GM23338 (cell line): ENCODE measurements at regions not wholly inside any gene's neighbourhood (a gene's known extent, or its start where the extent isn't known, plus 50 kb on each side); places are given as distances from the start of the nearest gene placed in this dataset.
A peak's percentile ranks its signal among the peaks of the same experiment; 100 is the strongest.

Experiments
- ATAC-seq: fragments of 200-7000 bp; cut with Tn5 transposase; 3 replicates; pipeline ENCODE4 v1.9.1; 2020
- DNase-seq: peaks from one replicate; pipeline ENCODE4 v3.0.0-alpha.2; 2015; ENCODE audit warnings: low spot score
- H2AFZ ChIP-seq: fragments of 200-600 bp; sonication (generic); 2 replicates; pipeline ENCODE4 v1.8.0; 2016; ENCODE audit warnings: antibody characterized with exemption, mild to moderate bottlenecking, moderate library complexity
- H3F3A ChIP-seq: fragments of 200-600 bp; sonication (generic); replicated peaks from 2 replicates; pipeline ENCODE4 v1.8.0; 2017; ENCODE audit warnings: antibody characterized with exemption, mixed run types, low read depth
- H3K27ac ChIP-seq: fragments of 200-600 bp; sonication (generic); 2 replicates; pipeline ENCODE4 v1.6.1; 2016; ENCODE audit warnings: low read depth
- H3K27me3 ChIP-seq: fragments of 200-600 bp; sonication (generic); 2 replicates; pipeline ENCODE4 v1.8.0; 2016; ENCODE audit warnings: mild to moderate bottlenecking, mixed run types, moderate library complexity; ENCODE audit not compliant: insufficient read depth
- H3K36me3 ChIP-seq: fragments of 200-600 bp; sonication (generic); 2 replicates; pipeline ENCODE4 v1.8.0; 2016; ENCODE audit warnings: mild to moderate bottlenecking; ENCODE audit not compliant: insufficient read depth
- H3K4me1 ChIP-seq: fragments of 200-600 bp; sonication (generic); 2 replicates; pipeline ENCODE4 v1.8.0; 2016; ENCODE audit warnings: mild to moderate bottlenecking, moderate library complexity; ENCODE audit not compliant: insufficient read depth
- H3K4me2 ChIP-seq: fragments of 200-600 bp; sonication (generic); 2 replicates; pipeline ENCODE4 v1.7.1; 2017; ENCODE audit warnings: mixed run types
- H3K4me3 ChIP-seq: fragments of 200-600 bp; sonication (generic); 2 replicates; pipeline ENCODE4 v1.6.1; 2016; ENCODE audit warnings: mixed run types
- H3K79me2 ChIP-seq: fragments of 200-600 bp; sonication (generic); replicated peaks from 2 replicates; pipeline ENCODE4 v1.8.0; 2017; ENCODE audit warnings: mild to moderate bottlenecking; ENCODE audit not compliant: insufficient read depth
- H3K9me2 ChIP-seq: fragments of 200-600 bp; sonication (generic); 2 replicates; pipeline ENCODE4 v1.8.0; 2017; ENCODE audit not compliant: insufficient read depth
- H4K20me1 ChIP-seq: fragments of 200-600 bp; sonication (generic); replicated peaks from 2 replicates; pipeline ENCODE4 v1.8.0; 2017; ENCODE audit warnings: mild to moderate bottlenecking; ENCODE audit not compliant: insufficient read depth
- H3K27ac Mint-ChIP-seq: 2 replicates; pipeline ENCODE4 v1.8.0; 2020; ENCODE audit warnings: inconsistent platforms, mild to moderate bottlenecking, moderate library complexity, mixed read lengths
- H3K27me3 Mint-ChIP-seq: 3 replicates; pipeline ENCODE4 v1.8.0; 2022; ENCODE audit warnings: low read depth, mild to moderate bottlenecking, moderate library complexity, mixed read lengths, inconsistent platforms; ENCODE audit not compliant: insufficient read depth, poor library complexity
- H3K36me3 Mint-ChIP-seq: 3 replicates; pipeline ENCODE4 v1.8.0; 2021; ENCODE audit warnings: low read depth, mild to moderate bottlenecking, inconsistent platforms, moderate library complexity, mixed read lengths
- H3K4me1 Mint-ChIP-seq: 3 replicates; pipeline ENCODE4 v1.8.0; 2020; ENCODE audit warnings: mild to moderate bottlenecking, inconsistent platforms, mixed read lengths
- H3K4me3 Mint-ChIP-seq: 3 replicates; pipeline ENCODE4 v1.8.0; 2021; ENCODE audit warnings: moderate library complexity, mild to moderate bottlenecking, inconsistent platforms, mixed read lengths
- H3K9me3 Mint-ChIP-seq: 3 replicates; pipeline ENCODE4 v1.8.0; 2020; ENCODE audit warnings: moderate library complexity, mild to moderate bottlenecking, inconsistent platforms, mixed read lengths
- CREB1 ChIP-seq: fragments of 250-450 bp; sonication (Bioruptor Pico); IDR thresholded peaks from 2 replicates; pipeline ENCODE4 v1.5.0; 2020; ENCODE audit warnings: low read depth, mild to moderate bottlenecking, moderate library complexity
- CTCF ChIP-seq, 2 experiments: fragments of 200-600 bp in 1 of 2; sonication (generic) in 1 of 2; conservative IDR thresholded peaks; 2 replicates each; pipeline versions ENCODE4 v1.5.1 to v1.6.1; 2016 to 2017; ENCODE audit warnings: antibody characterized with exemption in 2 of 2, low read depth in 2 of 2, mild to moderate bottlenecking in 2 of 2, moderate library complexity in 1 of 2
- ETS1 ChIP-seq: IDR thresholded peaks from 2 replicates; pipeline ENCODE4 v1.6.1; 2016; ENCODE audit warnings: antibody characterized with exemption
- EZH2 ChIP-seq: fragments of 200-600 bp; sonication (generic); IDR thresholded peaks from one replicate; pipeline ENCODE4 v1.8.0; 2017; ENCODE audit warnings: antibody characterized with exemption, mild to moderate bottlenecking, low read depth; ENCODE audit not compliant: unreplicated experiment
- EZH2phosphoT487 ChIP-seq: fragments of 200-600 bp; sonication (generic); IDR thresholded peaks from one replicate; pipeline ENCODE4 v1.8.1; 2018; ENCODE audit warnings: antibody characterized with exemption; ENCODE audit not compliant: unreplicated experiment
- JUNB ChIP-seq: IDR thresholded peaks from one replicate; pipeline ENCODE4 v1.6.1; 2016; ENCODE audit warnings: antibody characterized with exemption; ENCODE audit not compliant: unreplicated experiment
- NANOG ChIP-seq: IDR thresholded peaks from 2 replicates; pipeline ENCODE4 v1.6.1; 2016; ENCODE audit warnings: antibody characterized with exemption, borderline replicate concordance
- POLR2AphosphoS5 ChIP-seq: IDR thresholded peaks from 2 replicates; pipeline ENCODE4 v1.6.1; 2016; ENCODE audit warnings: antibody characterized with exemption, low read depth
- REST ChIP-seq: IDR thresholded peaks from one replicate; pipeline ENCODE4 v1.6.1; 2018; ENCODE audit warnings: antibody characterized with exemption; ENCODE audit not compliant: unreplicated experiment
- STAT1 ChIP-seq: IDR thresholded peaks from one replicate; pipeline ENCODE4 v1.6.1; 2016; ENCODE audit warnings: antibody characterized with exemption; ENCODE audit not compliant: unreplicated experiment
- ZNF114 ChIP-seq: fragments of 250-450 bp; sonication (Bioruptor Pico); IDR thresholded peaks from 2 replicates; pipeline ENCODE4 v1.5.0; 2020; ENCODE audit warnings: mild to moderate bottlenecking, moderate library complexity
- ZNF331 ChIP-seq: fragments of 250-450 bp; sonication (Bioruptor Pico); IDR thresholded peaks from 2 replicates; pipeline ENCODE4 v1.5.0; 2020; ENCODE audit warnings: low read depth, mild to moderate bottlenecking, moderate library complexity
- ZNF462 ChIP-seq: fragments of 250-450 bp; sonication (Bioruptor Pico); IDR thresholded peaks from 2 replicates; pipeline ENCODE4 v1.5.0; 2020; ENCODE audit warnings: mild to moderate bottlenecking, moderate library complexity

- Histone ChIP-seq H3K27ac (no peak overlapping the region), H3K4me2 (no peak overlapping the region), H3K79me2 (no peaks in the 10 kb centered on the region), H3K9me2 (no peaks in the 10 kb centered on the region; the same call in 1 of the 2 replicates), H3K4me1 (peaks cover 4% of the 10 kb centered on the region; the same call in 1 of the 2 replicates), H3F3A (no peaks in the 10 kb centered on the region), H2AFZ (peak overlapping the region; percentile 18; the same call in 1 of the 2 replicates), H3K4me3 (no peak overlapping the region), H3K36me3 (no peaks in the 10 kb centered on the region), H3K27me3 (no peaks in the 10 kb centered on the region), H4K20me1 (no peaks in the 10 kb centered on the region)
- peaks cover 5% of the 10 kb centered on the region; the same call in 2 of the 3 replicates for H3K4me1 Mint-ChIP-seq
- no peaks in the 10 kb centered on the region for H3K9me3 Mint-ChIP-seq
- peak overlapping the region; percentile 28; the same call in 1 of the 2 replicates for H3K27ac Mint-ChIP-seq
- ATAC-seq (no peak), DNase-seq (no peak)
- TF ChIP-seq EZH2phosphoT487 (no peak), ZNF462 (CRISPR knock-in tag) (no peak), ZNF331 (no peak), POLR2AphosphoS5 (no peak), STAT1 (no peak), NANOG (no peak), CTCF (conservative IDR thresholded peaks at IDR 0.05; ENCODE audit: low read depth in 2 of 2) (no peak), REST (no peak), ZNF114 (CRISPR knock-in tag) (no peak), JUNB (no peak), ETS1 (no peak), CREB1 (CRISPR knock-in tag) (no peak), EZH2 (no peak)
- H3K36me3 Mint-ChIP-seq: no peaks in the 10 kb centered on the region; the same call in 2 of the 3 replicates
- no peaks in the 10 kb centered on the region for H3K27me3 Mint-ChIP-seq
- H3K4me3 Mint-ChIP-seq: no peak overlapping the region
Observed at GRCh38 chr4:32147446-32148085, 1427.4 kb downstream of the PCDH7 start.
